ENCODE measurements at regions not wholly inside any gene's neighbourhood (a gene's known extent, or its start where the extent isn't known, plus 50 kb on each side); places are given as distances from the start of the nearest gene placed in this dataset.
"Not testable (repeated sequence)": the region's sequence is repeated elsewhere in the genome, so short reads cannot be mapped to it uniquely, and the experiment has no call there.

DNA sequence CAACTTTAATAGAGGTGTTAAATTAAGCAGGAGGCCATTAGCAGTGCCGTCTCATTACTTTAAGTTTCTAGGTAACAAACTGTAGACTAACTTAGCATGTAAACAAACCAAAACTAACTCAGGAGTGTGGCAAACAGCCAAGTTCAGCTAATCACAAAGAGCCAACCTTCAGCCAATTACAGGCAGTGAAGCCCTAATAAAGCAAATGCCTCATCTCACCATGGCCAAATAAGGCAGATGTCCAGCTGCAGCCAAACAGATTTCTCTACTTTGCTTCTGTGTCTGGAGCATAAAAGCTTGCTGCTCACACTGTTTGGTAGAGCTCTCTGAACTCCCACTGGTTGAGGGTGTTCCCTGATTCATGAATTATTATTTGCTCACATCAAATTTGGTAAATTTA is 835.4 kb upstream of the GBE1 start:
- Histone ChIP-seq H3K27ac (ENCODE audit: low read depth in 1 of 2, low read length in 1 of 2) (no peak overlapping the region), H3K27me3 (ENCODE audit: control insufficient read depth in 2 of 2, insufficient read depth in 1 of 2, low read length in 1 of 2) (no peaks in the 10 kb centered on the region), H3K9me3 (ENCODE audit: control insufficient read depth in 2 of 2, insufficient read depth in 1 of 2, low read length in 1 of 2) (peaks cover 0 to 6% of the 10 kb centered on the region in 2 donors), H3K4me1 (ENCODE audit: control insufficient read depth in 2 of 2, insufficient read depth in 2 of 2, low read length in 2 of 2) (no peaks in the 10 kb centered on the region), H3K4me3 (ENCODE audit: low read length in 2 of 2) (no peak overlapping the region), H3K36me3 (ENCODE audit: control insufficient read depth in 2 of 2, insufficient read depth in 2 of 2, low read length in 1 of 2) (no peaks in the 10 kb centered on the region)
- DNase-seq (ENCODE audit: low read depth in 6 of 9, low spot score in 9 of 9): no peak
- WGBS: 97% methylated on average over 1 of the region's 1 CpG

DNA sequence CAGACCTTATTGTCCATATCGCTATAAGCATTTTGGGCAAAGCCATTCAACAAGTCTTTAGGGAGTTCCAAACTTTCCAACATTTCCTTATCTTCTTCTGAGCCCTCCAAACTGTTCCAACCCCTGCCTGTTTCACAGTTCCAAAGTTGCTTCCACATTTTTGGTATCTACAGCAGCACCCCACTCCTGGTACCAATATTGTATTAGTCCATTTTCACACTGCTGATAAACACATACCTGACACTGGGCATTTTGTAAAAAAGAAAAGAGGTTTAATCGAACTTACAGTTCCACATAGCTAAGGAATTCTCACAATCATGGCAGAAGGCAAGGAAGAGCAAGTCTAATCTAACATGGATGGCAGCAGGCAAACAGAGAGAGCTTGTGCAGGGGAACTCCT is 834.1 kb upstream of the GBE1 start:
- Histone ChIP-seq H3K9me3 (ENCODE audit: control insufficient read depth in 2 of 2, insufficient read depth in 1 of 2, low read length in 1 of 2) (peaks cover 0 to 6% of the 10 kb centered on the region in 2 donors), H3K36me3 (ENCODE audit: control insufficient read depth in 2 of 2, insufficient read depth in 2 of 2, low read length in 1 of 2) (no peaks in the 10 kb centered on the region), H3K4me1 (ENCODE audit: control insufficient read depth in 2 of 2, insufficient read depth in 2 of 2, low read length in 2 of 2) (no peaks in the 10 kb centered on the region), H3K27ac (ENCODE audit: low read depth in 1 of 2, low read length in 1 of 2) (no peak overlapping the region), H3K4me3 (ENCODE audit: low read length in 2 of 2) (no peak overlapping the region), H3K27me3 (ENCODE audit: control insufficient read depth in 2 of 2, insufficient read depth in 1 of 2, low read length in 1 of 2) (no peaks in the 10 kb centered on the region)
- DNase-seq (ENCODE audit: low read depth in 6 of 9, low spot score in 9 of 9): no peak
- WGBS: 94% methylated on average over 2 of the region's 2 CpGs

DNA sequence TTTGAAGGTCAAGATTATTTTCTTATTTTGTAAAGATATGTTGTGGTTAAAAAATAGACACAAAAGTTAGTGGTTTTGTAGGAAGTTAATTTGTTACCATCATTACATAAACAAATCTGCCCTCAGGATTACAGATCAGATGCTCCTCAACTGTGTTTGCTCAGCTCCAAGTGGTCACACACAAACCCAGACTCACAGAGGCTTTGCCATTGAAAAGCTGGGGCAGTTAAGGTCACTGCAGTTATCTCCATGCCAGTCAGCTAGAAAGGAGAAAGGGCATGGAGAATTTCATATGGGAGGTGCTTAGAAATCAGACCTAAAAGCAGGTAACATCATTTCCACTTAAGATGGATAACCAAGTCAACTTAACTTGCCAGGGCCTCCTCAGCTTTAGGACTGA is 825.7 kb upstream of the GBE1 start:
- no peaks in the 10 kb centered on the region for H3K4me1 ChIP-seq (ENCODE audit: control insufficient read depth in 2 of 2, insufficient read depth in 2 of 2, low read length in 2 of 2)
- H3K9me3 ChIP-seq (ENCODE audit: control insufficient read depth in 2 of 2, insufficient read depth in 1 of 2, low read length in 1 of 2): no peaks in the 10 kb centered on the region
- H3K27me3 ChIP-seq (ENCODE audit: control insufficient read depth in 2 of 2, insufficient read depth in 1 of 2, low read length in 1 of 2): no peaks in the 10 kb centered on the region
- no peaks in the 10 kb centered on the region for H3K36me3 ChIP-seq (ENCODE audit: control insufficient read depth in 2 of 2, insufficient read depth in 2 of 2, low read length in 1 of 2)
- H3K4me3 ChIP-seq (ENCODE audit: low read length in 2 of 2): no peak overlapping the region
- H3K27ac ChIP-seq (ENCODE audit: low read depth in 1 of 2, low read length in 1 of 2): no peak overlapping the region
- no peak for DNase-seq (ENCODE audit: low read depth in 6 of 9, low spot score in 9 of 9)

DNA sequence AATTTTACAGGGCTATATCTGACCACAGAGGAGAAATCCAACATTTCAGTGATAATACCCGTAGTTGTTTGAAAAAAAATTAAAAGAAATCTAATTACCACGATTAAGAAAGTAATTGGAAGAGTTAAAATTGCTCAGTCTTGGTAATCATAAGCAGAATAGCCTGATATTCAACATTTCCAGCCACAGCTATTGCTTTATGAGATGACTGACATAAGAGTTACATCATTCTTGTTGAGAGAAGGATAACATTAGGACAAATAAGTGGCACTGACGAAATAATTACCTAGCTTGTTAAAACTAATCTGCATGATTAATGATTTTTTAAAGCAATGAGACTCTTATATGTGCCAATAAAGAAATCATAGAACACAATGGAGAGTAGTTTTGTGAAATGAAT is 825.0 kb upstream of the GBE1 start:
- 83% methylated on average over 3 of the region's 3 CpGs for WGBS

DNA sequence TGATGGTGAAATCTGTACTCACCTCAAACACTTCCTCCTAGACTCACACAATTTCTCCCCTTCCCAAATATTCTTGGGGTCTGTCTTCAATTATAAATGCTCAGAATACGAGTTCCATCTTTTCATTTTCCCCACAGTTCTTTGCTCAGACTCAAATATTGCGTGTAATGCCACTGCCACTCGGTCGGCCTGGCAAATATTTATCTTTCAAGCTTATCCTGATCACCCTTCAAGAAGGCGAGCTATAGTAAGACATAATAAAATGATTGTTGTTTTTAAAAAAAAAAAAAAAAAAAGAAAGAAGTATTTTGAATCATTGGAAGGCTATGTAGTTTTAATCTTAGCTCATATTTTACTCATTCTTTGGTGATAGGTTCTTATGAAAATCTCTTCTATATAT is 824.6 kb upstream of the GBE1 start:
- not testable (repeated sequence) for H3K27me3 ChIP-seq (ENCODE audit: control insufficient read depth in 2 of 2, insufficient read depth in 1 of 2, low read length in 1 of 2); H3K27ac ChIP-seq (ENCODE audit: low read depth in 1 of 2, low read length in 1 of 2); H3K4me1 ChIP-seq (ENCODE audit: control insufficient read depth in 2 of 2, insufficient read depth in 2 of 2, low read length in 2 of 2); H3K4me3 ChIP-seq (ENCODE audit: low read length in 2 of 2); H3K9me3 ChIP-seq (ENCODE audit: control insufficient read depth in 2 of 2, insufficient read depth in 1 of 2, low read length in 1 of 2); DNase-seq (ENCODE audit: low read depth in 6 of 9, low spot score in 9 of 9); H3K36me3 ChIP-seq (ENCODE audit: control insufficient read depth in 2 of 2, insufficient read depth in 2 of 2, low read length in 1 of 2)
- 69% methylated on average over 5 of the region's 5 CpGs for WGBS

More for the DNA sequence above, 825.0 kb upstream of the GBE1 start:
- no peaks in the 10 kb centered on the region for H3K4me1 ChIP-seq (ENCODE audit: control insufficient read depth in 2 of 2, insufficient read depth in 2 of 2, low read length in 2 of 2)
- no peaks in the 10 kb centered on the region for H3K36me3 ChIP-seq (ENCODE audit: control insufficient read depth in 2 of 2, insufficient read depth in 2 of 2, low read length in 1 of 2)
- no peaks in the 10 kb centered on the region for H3K27me3 ChIP-seq (ENCODE audit: control insufficient read depth in 2 of 2, insufficient read depth in 1 of 2, low read length in 1 of 2)
- no peaks in the 10 kb centered on the region for H3K9me3 ChIP-seq (ENCODE audit: control insufficient read depth in 2 of 2, insufficient read depth in 1 of 2, low read length in 1 of 2)
- H3K27ac ChIP-seq (ENCODE audit: low read depth in 1 of 2, low read length in 1 of 2): no peak overlapping the region
- no peak overlapping the region for H3K4me3 ChIP-seq (ENCODE audit: low read length in 2 of 2)
- no peak for DNase-seq (ENCODE audit: low read depth in 6 of 9, low spot score in 9 of 9)

DNA sequence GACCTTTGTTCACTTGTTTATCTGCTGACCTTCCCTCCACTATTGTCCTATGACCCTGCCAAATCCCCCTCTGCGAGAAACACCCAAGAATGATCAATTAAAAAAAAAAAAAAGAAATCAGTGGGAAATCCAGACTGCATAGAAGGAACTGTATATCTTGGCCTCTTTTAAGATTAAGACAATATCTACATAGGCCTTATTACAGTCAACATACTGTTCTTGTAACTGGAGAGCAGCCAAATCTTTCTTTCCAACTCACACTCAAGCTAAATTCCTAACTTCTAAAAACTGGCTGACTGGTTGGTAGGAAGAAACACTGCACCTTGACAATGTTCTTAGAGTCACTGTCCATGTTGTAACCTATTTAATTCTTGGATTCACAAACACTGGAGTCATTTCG is 824.1 kb upstream of the GBE1 start:
- not testable (repeated sequence) for H3K36me3 ChIP-seq (ENCODE audit: control insufficient read depth in 2 of 2, insufficient read depth in 2 of 2, low read length in 1 of 2); H3K4me3 ChIP-seq (ENCODE audit: low read length in 2 of 2); H3K27me3 ChIP-seq (ENCODE audit: control insufficient read depth in 2 of 2, insufficient read depth in 1 of 2, low read length in 1 of 2); DNase-seq (ENCODE audit: low read depth in 6 of 9, low spot score in 9 of 9); H3K9me3 ChIP-seq (ENCODE audit: control insufficient read depth in 2 of 2, insufficient read depth in 1 of 2, low read length in 1 of 2); H3K4me1 ChIP-seq (ENCODE audit: control insufficient read depth in 2 of 2, insufficient read depth in 2 of 2, low read length in 2 of 2); H3K27ac ChIP-seq (ENCODE audit: low read depth in 1 of 2, low read length in 1 of 2)
- 85% methylated on average over 2 of the region's 2 CpGs for WGBS

DNA sequence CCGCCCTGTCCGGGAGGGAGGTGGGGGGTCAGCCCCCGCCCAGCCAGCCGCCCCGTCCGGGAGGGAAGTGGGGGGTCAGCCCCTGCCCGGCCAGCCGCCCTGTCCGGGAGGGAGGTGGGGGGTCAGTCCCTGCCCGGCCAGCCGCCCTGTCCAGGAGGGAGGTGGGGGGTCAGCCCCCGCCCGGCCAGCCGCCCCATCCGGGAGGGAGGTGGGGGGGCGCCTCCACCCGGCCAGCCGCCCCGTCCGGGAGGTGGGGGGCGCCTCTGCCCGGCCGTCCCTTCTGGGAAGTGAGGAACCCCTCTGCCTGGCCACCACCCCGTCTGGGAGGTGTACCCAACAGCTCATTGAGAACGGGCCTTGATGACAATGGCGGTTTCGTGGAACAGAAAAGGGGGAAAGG is 823.4 kb upstream of the GBE1 start:
- H3K27me3 ChIP-seq (ENCODE audit: control insufficient read depth in 2 of 2, insufficient read depth in 1 of 2, low read length in 1 of 2); DNase-seq (ENCODE audit: low read depth in 6 of 9, low spot score in 9 of 9); H3K9me3 ChIP-seq (ENCODE audit: control insufficient read depth in 2 of 2, insufficient read depth in 1 of 2, low read length in 1 of 2): not testable (repeated sequence)

DNA sequence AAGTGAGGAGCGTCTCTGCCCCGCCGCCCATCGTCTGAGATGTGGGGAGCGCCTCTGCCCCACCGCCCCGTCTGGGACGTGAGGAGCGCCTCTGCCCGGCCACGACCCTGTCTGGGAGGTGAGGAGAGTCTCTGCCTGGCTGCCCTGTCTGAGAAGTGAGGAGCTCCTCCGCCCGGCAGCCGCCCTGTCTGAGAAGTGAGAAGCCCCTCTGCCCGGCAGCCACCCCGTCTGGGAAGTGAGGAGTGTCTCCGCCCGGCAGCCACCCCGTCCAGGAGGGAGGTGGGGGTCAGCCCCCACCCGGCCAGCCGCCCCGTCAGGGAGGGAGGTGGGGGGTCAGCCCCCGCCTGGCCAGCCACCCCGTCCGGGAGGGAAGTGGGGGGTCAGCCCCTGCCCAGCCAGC is 823.0 kb upstream of the GBE1 start:
- H3K27ac ChIP-seq (ENCODE audit: low read depth in 1 of 2, low read length in 1 of 2); H3K4me3 ChIP-seq (ENCODE audit: low read length in 2 of 2); H3K9me3 ChIP-seq (ENCODE audit: control insufficient read depth in 2 of 2, insufficient read depth in 1 of 2, low read length in 1 of 2); H3K27me3 ChIP-seq (ENCODE audit: control insufficient read depth in 2 of 2, insufficient read depth in 1 of 2, low read length in 1 of 2); H3K36me3 ChIP-seq (ENCODE audit: control insufficient read depth in 2 of 2, insufficient read depth in 2 of 2, low read length in 1 of 2); H3K4me1 ChIP-seq (ENCODE audit: control insufficient read depth in 2 of 2, insufficient read depth in 2 of 2, low read length in 2 of 2); DNase-seq (ENCODE audit: low read depth in 6 of 9, low spot score in 9 of 9): not testable (repeated sequence)
- WGBS: 92% methylated on average over 25 of the region's 25 CpGs

More for the DNA sequence above, 823.4 kb upstream of the GBE1 start:
- 95% methylated on average over 22 of the region's 27 CpGs for whole genome bisulfite sequencing
- H3K4me1 ChIP-seq (ENCODE audit: control insufficient read depth in 2 of 2, insufficient read depth in 2 of 2, low read length in 2 of 2); H3K4me3 ChIP-seq (ENCODE audit: low read length in 2 of 2); H3K27ac ChIP-seq (ENCODE audit: low read depth in 1 of 2, low read length in 1 of 2); H3K36me3 ChIP-seq (ENCODE audit: control insufficient read depth in 2 of 2, insufficient read depth in 2 of 2, low read length in 1 of 2): not testable (repeated sequence)

DNA sequence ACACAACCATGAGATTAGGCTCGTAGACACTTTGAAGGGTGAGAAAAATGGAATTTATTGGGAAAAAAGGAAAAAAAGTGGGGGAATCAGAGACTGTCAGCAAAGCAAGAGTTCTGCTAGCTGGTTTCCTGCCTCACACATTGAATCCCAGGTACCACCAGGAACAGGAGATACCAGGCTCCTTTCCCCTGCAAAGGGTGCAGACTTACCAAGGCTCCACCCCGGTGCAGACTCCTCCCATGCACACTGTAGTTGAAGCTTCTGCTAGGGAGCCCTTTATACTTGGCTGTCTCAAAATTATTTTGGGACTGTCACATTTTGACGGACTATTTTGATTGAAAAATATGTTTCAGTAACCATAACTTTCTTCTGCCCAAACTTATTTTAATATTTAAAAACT is 819.9 kb upstream of the GBE1 start:
- Histone ChIP-seq H3K36me3 (ENCODE audit: control insufficient read depth in 2 of 2, insufficient read depth in 2 of 2, low read length in 1 of 2) (no peaks in the 10 kb centered on the region), H3K4me1 (ENCODE audit: control insufficient read depth in 2 of 2, insufficient read depth in 2 of 2, low read length in 2 of 2) (no peaks in the 10 kb centered on the region), H3K27ac (ENCODE audit: low read depth in 1 of 2, low read length in 1 of 2) (no peak overlapping the region), H3K27me3 (ENCODE audit: control insufficient read depth in 2 of 2, insufficient read depth in 1 of 2, low read length in 1 of 2) (no peaks in the 10 kb centered on the region), H3K9me3 (ENCODE audit: control insufficient read depth in 2 of 2, insufficient read depth in 1 of 2, low read length in 1 of 2) (peaks cover 0 to 3% of the 10 kb centered on the region in 2 donors), H3K4me3 (ENCODE audit: low read length in 2 of 2) (no peak overlapping the region)
- 89% methylated on average over 3 of the region's 3 CpGs for WGBS
- DNase-seq (ENCODE audit: low read depth in 6 of 9, low spot score in 9 of 9): no peak

DNA sequence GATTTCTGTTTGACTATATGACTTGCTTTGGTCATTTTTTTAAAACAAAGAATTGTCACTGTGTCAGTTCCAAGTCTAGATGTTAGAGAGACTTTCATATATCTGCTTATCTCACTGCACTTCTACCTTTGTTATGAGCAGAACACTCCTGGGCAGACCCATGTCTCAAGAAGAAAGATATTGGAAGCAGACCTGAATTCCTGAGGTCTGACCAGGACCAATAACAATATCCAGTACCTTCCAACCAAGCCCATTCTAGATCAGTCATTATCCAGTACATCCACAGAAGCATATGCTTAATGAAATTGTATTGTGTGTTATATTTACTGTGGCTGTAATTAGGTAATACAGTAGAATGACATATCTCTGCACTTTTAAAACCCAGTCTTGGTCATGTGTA is 811.3 kb upstream of the GBE1 start:
- Histone ChIP-seq H3K4me1 (ENCODE audit: control insufficient read depth in 2 of 2, insufficient read depth in 2 of 2, low read length in 2 of 2) (no peaks in the 10 kb centered on the region), H3K4me3 (ENCODE audit: low read length in 2 of 2) (no peak overlapping the region), H3K9me3 (ENCODE audit: control insufficient read depth in 2 of 2, insufficient read depth in 1 of 2, low read length in 1 of 2) (peaks cover 0 to 3% of the 10 kb centered on the region in 2 donors), H3K36me3 (ENCODE audit: control insufficient read depth in 2 of 2, insufficient read depth in 2 of 2, low read length in 1 of 2) (no peaks in the 10 kb centered on the region), H3K27ac (ENCODE audit: low read depth in 1 of 2, low read length in 1 of 2) (no peak overlapping the region), H3K27me3 (ENCODE audit: control insufficient read depth in 2 of 2, insufficient read depth in 1 of 2, low read length in 1 of 2) (no peaks in the 10 kb centered on the region)
- no peak for DNase-seq (ENCODE audit: low read depth in 6 of 9, low spot score in 9 of 9)

Measured in thymus (tissue), 11 donors.